RCC 7860 (cell line): ENCODE measurements at regions not wholly inside any gene's neighbourhood (a gene's known extent, or its start where the extent isn't known, plus 50 kb on each side); places are given as distances from the start of the nearest gene placed in this dataset.
"Not testable (repeated sequence)": the region's sequence is repeated elsewhere in the genome, so short reads cannot be mapped to it uniquely, and the experiment has no call there.

ENCODE experiments used
- DNase-seq: peaks from one replicate; pipeline ENCODE4 v3.0.0-alpha.2; 2015; ENCODE audit warnings: low spot score
- FAIRE-seq: peaks from 2 replicates; lab custom pipeline; 2012; peaks lifted over from hg19 to GRCh38; lab: Jason Lieb, UNC

GRCh38 chr9:82819260-82819659 is 243.7 kb downstream of the RASEF start:
- DNase-seq (no peak), FAIRE-seq (no peak)

- no peak for FAIRE-seq
- DNase-seq, result no peak
Measured at GRCh38 chr9:82820186-82820585, 242.8 kb downstream of the RASEF start.

- DNase-seq, result no peak
Measured at GRCh38 chr9:82829818-82830217, 233.1 kb downstream of the RASEF start.

GRCh38 chr9:82865524-82865923 is 197.4 kb downstream of the RASEF start:
- FAIRE-seq (no peak), DNase-seq (no peak)

More at GRCh38 chr9:82829818-82830217, 233.1 kb downstream of the RASEF start:
- no peak for FAIRE-seq

- no peak for DNase-seq
- no peak for FAIRE-seq
Measured at GRCh38 chr9:82880336-82881050, 182.4 kb downstream of the RASEF start.

- no peak for FAIRE-seq
- peak; percentile 76 for DNase-seq
Measured at GRCh38 chr9:82882138-82882537, 180.8 kb downstream of the RASEF start.

GRCh38 chr9:82882748-82883147 is 180.2 kb downstream of the RASEF start:
- FAIRE-seq (peak; percentile 63), DNase-seq (peak; percentile 35)

GRCh38 chr9:82883436-82883835 is 179.5 kb downstream of the RASEF start:
- FAIRE-seq, result no peak
- DNase-seq, result no peak

- not testable (repeated sequence) for DNase-seq, FAIRE-seq
Measured at GRCh38 chr9:82883974-82884373, 179.0 kb downstream of the RASEF start.

- DNase-seq (no peak), FAIRE-seq (no peak)
Measured at GRCh38 chr9:82890401-82890800, 172.5 kb downstream of the RASEF start.

- DNase-seq (no peak), FAIRE-seq (no peak)
Measured at GRCh38 chr9:82890865-82891264, 172.1 kb downstream of the RASEF start.

- no peak for DNase-seq
- no peak for FAIRE-seq
Measured at GRCh38 chr9:82891321-82891720, 171.6 kb downstream of the RASEF start.

GRCh38 chr9:82893549-82893948 is 169.4 kb downstream of the RASEF start:
- no peak for DNase-seq
- FAIRE-seq, result no peak

- DNase-seq (no peak), FAIRE-seq (no peak)
Measured at GRCh38 chr9:82894548-82894947, 168.4 kb downstream of the RASEF start.

GRCh38 chr9:82894961-82895821 is 167.8 kb downstream of the RASEF start:
- no peak for DNase-seq
- FAIRE-seq, result no peak

GRCh38 chr9:82895822-82896110 is 167.2 kb downstream of the RASEF start:
- no peak for DNase-seq
- no peak for FAIRE-seq

GRCh38 chr9:82903503-82903902 is 159.4 kb downstream of the RASEF start:
- FAIRE-seq (no peak), DNase-seq (no peak)

- DNase-seq, result no peak
- no peak for FAIRE-seq
Measured at GRCh38 chr9:82911996-82912395, 150.9 kb downstream of the RASEF start.

- no peak for DNase-seq
- FAIRE-seq, result no peak
Measured at GRCh38 chr9:82912645-82913044, 150.3 kb downstream of the RASEF start.

- FAIRE-seq, DNase-seq: not testable (repeated sequence)
Measured at GRCh38 chr9:82916238-82916637, 146.7 kb downstream of the RASEF start.

- no peak for FAIRE-seq
- no peak for DNase-seq
Measured at GRCh38 chr9:82920154-82920553, 142.8 kb downstream of the RASEF start.

GRCh38 chr9:82922686-82923085 is 140.3 kb downstream of the RASEF start:
- DNase-seq, result peak; percentile 56
- peak; percentile 74 for FAIRE-seq
